Neural progenitor cell (in vitro differentiated cells): ENCODE measurements at regions not wholly inside any gene's neighbourhood (a gene's known extent, or its start where the extent isn't known, plus 50 kb on each side); places are given as distances from the start of the nearest gene placed in this dataset.

Experiments used
- DNase-seq: peaks from one replicate; pipeline ENCODE4 v3.0.0-alpha.2; 2016; ENCODE audit warnings: low spot score
- H2AFZ ChIP-seq: fragments of 200-600 bp; sonication (generic); replicated peaks from 2 replicates; pipeline ENCODE4 v1.6.1; 2016; ENCODE audit warnings: antibody characterized with exemption
- H3F3A ChIP-seq: fragments of 200-600 bp; sonication (generic); 2 replicates; pipeline ENCODE4 v1.6.1; 2016; ENCODE audit warnings: antibody characterized with exemption, low read depth
- H3K27ac ChIP-seq: fragments of 200-600 bp; sonication (generic); 2 replicates; pipeline ENCODE4 v1.5.1; 2016; ENCODE audit warnings: mild to moderate bottlenecking
- H3K27me3 ChIP-seq: fragments of 200-600 bp; sonication (generic); 2 replicates; pipeline ENCODE4 v1.6.1; 2016; ENCODE audit warnings: mild to moderate bottlenecking, moderate library complexity
- H3K36me3 ChIP-seq: fragments of 200-600 bp; sonication (generic); 2 replicates; pipeline ENCODE4 v1.5.1; 2016
- H3K4me1 ChIP-seq: fragments of 200-600 bp; sonication (generic); 2 replicates; pipeline ENCODE4 v1.6.1; 2016; ENCODE audit warnings: mixed run types
- H3K4me2 ChIP-seq: fragments of 200-600 bp; sonication (generic); 2 replicates; pipeline ENCODE4 v1.6.1; 2016
- H3K4me3 ChIP-seq: fragments of 200-600 bp; sonication (generic); 2 replicates; pipeline ENCODE4 v1.5.1; 2016
- H3K79me2 ChIP-seq: fragments of 200-600 bp; sonication (generic); 2 replicates; pipeline ENCODE4 v1.6.1; 2016; ENCODE audit warnings: low read depth
- H3K9ac ChIP-seq: fragments of 200-600 bp; sonication (generic); 2 replicates; pipeline ENCODE4 v1.6.1; 2016
- H3K9me3 ChIP-seq: fragments of 200-600 bp; sonication (generic); 2 replicates; pipeline ENCODE4 v1.5.1; 2016; ENCODE audit warnings: low read depth
- H4K20me1 ChIP-seq: fragments of 200-600 bp; sonication (generic); 2 replicates; pipeline ENCODE4 v1.6.1; 2016; ENCODE audit warnings: low read depth
- H3K27ac Mint-ChIP-seq: 3 replicates; pipeline ENCODE4 v1.8.0; 2021; ENCODE audit warnings: mixed read lengths
- H3K27me3 Mint-ChIP-seq: 2 replicates; pipeline ENCODE4 v1.8.0; 2022; ENCODE audit warnings: low read depth, mild to moderate bottlenecking, inconsistent platforms, moderate library complexity, mixed read lengths; ENCODE audit not compliant: insufficient read depth
- H3K36me3 Mint-ChIP-seq: 3 replicates; pipeline ENCODE4 v1.8.0; 2021; ENCODE audit warnings: mixed read lengths
- H3K4me1 Mint-ChIP-seq: 3 replicates; pipeline ENCODE4 v1.8.0; 2021; ENCODE audit warnings: mixed read lengths
- H3K4me3 Mint-ChIP-seq: 3 replicates; pipeline ENCODE4 v1.8.0; 2021; ENCODE audit warnings: mild to moderate bottlenecking, moderate library complexity, mixed read lengths
- H3K9me3 Mint-ChIP-seq: 3 replicates; pipeline ENCODE4 v1.8.0; 2020; ENCODE audit warnings: mixed read lengths
- EZH2 ChIP-seq: fragments of 200-600 bp; sonication (generic); IDR thresholded peaks from 2 replicates; pipeline ENCODE4 v1.6.1; 2017; ENCODE audit warnings: antibody characterized with exemption, mild to moderate bottlenecking, moderate library complexity
- EZH2phosphoT487 ChIP-seq: fragments of 200-600 bp; sonication (generic); IDR thresholded peaks from 2 replicates; pipeline ENCODE4 v1.6.1; 2017; ENCODE audit warnings: antibody characterized with exemption
- TF ChIP-seq, protein P1 (sequence below): fragments of 200-600 bp; sonication (generic); IDR thresholded peaks from 2 replicates; pipeline ENCODE4 v1.5.1; 2017; ENCODE audit warnings: antibody characterized with exemption, mild to moderate bottlenecking

DNA sequence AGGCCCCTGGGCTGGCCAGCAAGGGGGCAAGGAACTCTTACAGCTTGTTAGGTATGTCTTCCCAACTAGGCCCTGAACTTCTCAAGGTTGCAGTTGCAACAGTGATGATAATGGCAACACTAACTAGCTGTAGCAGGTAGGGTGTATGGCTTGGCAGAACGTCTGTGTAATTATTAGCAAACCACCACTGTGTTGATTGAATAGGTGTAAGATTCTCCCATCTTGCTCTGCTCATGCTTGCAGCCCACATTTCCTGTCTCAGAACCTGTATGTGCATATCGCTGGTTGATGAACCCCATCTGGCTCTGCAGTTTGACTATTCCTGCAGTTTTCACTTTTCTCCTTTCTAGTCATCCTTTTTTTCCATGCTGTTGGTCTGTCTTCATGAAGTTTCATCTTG lies 178.8 kb downstream of the KATNAL1 start:
- H3K27ac ChIP-seq = no peak overlapping the region
- Mint-ChIP-seq H3K27ac (no peak overlapping the region), H3K4me3 (no peak overlapping the region), H3K36me3 (no peaks in the 10 kb centered on the region), H3K27me3 (peaks cover 8% of the 10 kb centered on the region), H3K9me3 (no peaks in the 10 kb centered on the region), H3K4me1 (peaks cover 28% of the 10 kb centered on the region)
- no peak overlapping the region for H3K9ac ChIP-seq
- no peak overlapping the region for H3K4me2 ChIP-seq
- no peak overlapping the region for H2AFZ ChIP-seq
- H3K79me2 ChIP-seq = no peaks in the 10 kb centered on the region
- no peaks in the 10 kb centered on the region for H3K9me3 ChIP-seq
- TF ChIP-seq, protein P1, sequence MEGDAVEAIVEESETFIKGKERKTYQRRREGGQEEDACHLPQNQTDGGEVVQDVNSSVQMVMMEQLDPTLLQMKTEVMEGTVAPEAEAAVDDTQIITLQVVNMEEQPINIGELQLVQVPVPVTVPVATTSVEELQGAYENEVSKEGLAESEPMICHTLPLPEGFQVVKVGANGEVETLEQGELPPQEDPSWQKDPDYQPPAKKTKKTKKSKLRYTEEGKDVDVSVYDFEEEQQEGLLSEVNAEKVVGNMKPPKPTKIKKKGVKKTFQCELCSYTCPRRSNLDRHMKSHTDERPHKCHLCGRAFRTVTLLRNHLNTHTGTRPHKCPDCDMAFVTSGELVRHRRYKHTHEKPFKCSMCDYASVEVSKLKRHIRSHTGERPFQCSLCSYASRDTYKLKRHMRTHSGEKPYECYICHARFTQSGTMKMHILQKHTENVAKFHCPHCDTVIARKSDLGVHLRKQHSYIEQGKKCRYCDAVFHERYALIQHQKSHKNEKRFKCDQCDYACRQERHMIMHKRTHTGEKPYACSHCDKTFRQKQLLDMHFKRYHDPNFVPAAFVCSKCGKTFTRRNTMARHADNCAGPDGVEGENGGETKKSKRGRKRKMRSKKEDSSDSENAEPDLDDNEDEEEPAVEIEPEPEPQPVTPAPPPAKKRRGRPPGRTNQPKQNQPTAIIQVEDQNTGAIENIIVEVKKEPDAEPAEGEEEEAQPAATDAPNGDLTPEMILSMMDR = no peak
- TF ChIP-seq EZH2 (no peak), EZH2phosphoT487 (no peak)
- no peaks in the 10 kb centered on the region for H3K36me3 ChIP-seq
- H3K4me1 ChIP-seq = no peaks in the 10 kb centered on the region
- H3F3A ChIP-seq = no peaks in the 10 kb centered on the region
- H4K20me1 ChIP-seq = no peaks in the 10 kb centered on the region
- no peaks in the 10 kb centered on the region for H3K27me3 ChIP-seq
- no peak overlapping the region for H3K4me3 ChIP-seq
- DNase-seq = no peak

DNA sequence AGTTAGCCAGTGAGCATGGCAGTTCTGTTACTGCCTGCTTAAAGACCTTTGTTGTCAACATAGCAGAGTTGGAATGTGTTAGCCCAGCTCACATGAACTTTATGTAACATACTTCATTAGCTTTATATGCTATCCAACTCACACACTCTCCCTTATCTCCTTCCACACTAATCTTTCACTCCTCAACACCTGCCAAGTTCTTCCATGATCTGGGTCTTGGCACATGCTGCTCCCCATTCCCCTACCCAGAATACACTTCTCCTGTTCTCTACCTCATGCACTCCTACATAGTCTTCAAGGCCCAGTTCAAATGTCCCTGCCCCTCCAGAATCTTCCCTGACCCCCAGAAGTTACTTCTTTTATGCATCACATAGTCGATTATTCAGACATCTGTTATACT lies 179.3 kb downstream of the KATNAL1 start:
- no peaks in the 10 kb centered on the region for H3K4me1 ChIP-seq
- H3K27me3 ChIP-seq = no peaks in the 10 kb centered on the region
- no peaks in the 10 kb centered on the region for H4K20me1 ChIP-seq
- no peaks in the 10 kb centered on the region for H3K9me3 ChIP-seq
- no peaks in the 10 kb centered on the region for H3K79me2 ChIP-seq
- H3K36me3 Mint-ChIP-seq = no peaks in the 10 kb centered on the region
- no peaks in the 10 kb centered on the region for H3K36me3 ChIP-seq
- no peak overlapping the region for H3K27ac Mint-ChIP-seq
- H3K27ac ChIP-seq = no peak overlapping the region
- peaks cover 3% of the 10 kb centered on the region for H3K27me3 Mint-ChIP-seq
- H3K9me3 Mint-ChIP-seq = peaks cover 2% of the 10 kb centered on the region
- no peak overlapping the region for H2AFZ ChIP-seq
- no peaks in the 10 kb centered on the region for H3F3A ChIP-seq
- no peak overlapping the region for H3K4me2 ChIP-seq
- H3K4me3 ChIP-seq = no peak overlapping the region
- H3K9ac ChIP-seq = no peak overlapping the region
- H3K4me1 Mint-ChIP-seq = peaks cover 23% of the 10 kb centered on the region
- DNase-seq = no peak
- H3K4me3 Mint-ChIP-seq = peak overlapping the region; percentile 8
- TF ChIP-seq EZH2phosphoT487 = no peak
- TF ChIP-seq, protein P1 = no peak
- TF ChIP-seq EZH2 = no peak

DNA sequence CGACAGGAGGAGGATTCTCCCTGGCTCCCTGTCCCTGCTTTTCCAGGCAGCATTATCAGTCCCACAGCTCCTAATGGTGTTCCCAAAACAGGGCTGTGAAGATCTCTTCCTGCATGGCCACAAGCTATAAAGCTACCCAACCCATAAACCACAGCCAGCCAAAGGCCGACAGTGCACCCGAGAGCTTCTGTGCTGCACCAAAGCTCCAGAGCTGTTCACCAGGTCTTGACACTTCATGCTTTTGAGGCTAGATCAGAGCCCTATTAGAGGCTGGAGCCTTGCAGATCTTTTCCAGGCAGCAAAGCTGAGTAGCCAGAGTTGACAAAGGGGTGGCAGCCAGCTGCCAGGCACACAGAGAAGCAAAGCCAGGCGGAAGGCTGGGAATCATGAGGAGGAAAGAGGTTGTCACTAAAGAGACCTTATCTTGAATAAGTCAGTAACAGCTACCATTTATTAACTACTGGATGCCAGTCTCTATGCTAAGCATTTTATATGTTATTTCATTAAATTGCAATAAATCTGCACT lies 180.4 kb downstream of the KATNAL1 start:
- peak overlapping the region; percentile 61 for H3K27ac Mint-ChIP-seq
- TF ChIP-seq EZH2phosphoT487 (no peak), EZH2 (no peak)
- TF ChIP-seq, protein P1 = no peak
- H3K4me1 Mint-ChIP-seq = peaks cover 14% of the 10 kb centered on the region
- no peak overlapping the region for H2AFZ ChIP-seq
- no peaks in the 10 kb centered on the region for H3K36me3 Mint-ChIP-seq
- no peaks in the 10 kb centered on the region for H3K36me3 ChIP-seq
- no peak overlapping the region for H3K9ac ChIP-seq
- no peaks in the 10 kb centered on the region for H3K79me2 ChIP-seq
- no peak overlapping the region for H3K4me3 Mint-ChIP-seq
- no peak for DNase-seq
- H3F3A ChIP-seq = no peaks in the 10 kb centered on the region
- H3K27me3 Mint-ChIP-seq = peaks cover 5% of the 10 kb centered on the region
- no peak overlapping the region for H3K4me2 ChIP-seq
- H4K20me1 ChIP-seq = no peaks in the 10 kb centered on the region
- no peaks in the 10 kb centered on the region for H3K4me1 ChIP-seq
- H3K4me3 ChIP-seq = no peak overlapping the region
- H3K27me3 ChIP-seq = no peaks in the 10 kb centered on the region
- H3K9me3 Mint-ChIP-seq = peaks cover 3% of the 10 kb centered on the region
- no peaks in the 10 kb centered on the region for H3K9me3 ChIP-seq
- H3K27ac ChIP-seq = no peak overlapping the region
